BE2C (cell line): ENCODE measurements at regions not wholly inside any gene's neighbourhood (a gene's known extent, or its start where the extent isn't known, plus 50 kb on each side); places are given as distances from the start of the nearest gene placed in this dataset.

Experiments used
- DNase-seq: peaks from one replicate; pipeline ENCODE4 v3.0.0-alpha.2; 2020
- H3K27me3 ChIP-seq: fragments of 250-450 bp; sonication (Bioruptor Pico); 2 replicates; pipeline ENCODE4 v1.5.1; 2020; ENCODE audit warnings: mild to moderate bottlenecking
- H3K36me3 ChIP-seq: fragments of 250-450 bp; sonication (Bioruptor Pico); 2 replicates; pipeline ENCODE4 v1.5.1; 2020; ENCODE audit warnings: mild to moderate bottlenecking
- H3K4me1 ChIP-seq: fragments of 250-450 bp; sonication (Bioruptor Pico); 2 replicates; pipeline ENCODE4 v1.5.1; 2020
- H3K4me3 ChIP-seq: 2 replicates; pipeline ENCODE4 v1.5.1; 2011; ENCODE audit warnings: low read depth, low read length
- H3K9me3 ChIP-seq: fragments of 250-450 bp; sonication (Bioruptor Pico); 2 replicates; pipeline ENCODE4 v1.5.1; 2020
- CTCF ChIP-seq: IDR thresholded peaks from 2 replicates; pipeline ENCODE4 v1.5.1; 2012; ENCODE audit warnings: mild to moderate bottlenecking, low read depth, low read length

GRCh38 chr6:14252271-14252850 is 134.8 kb downstream of the CD83 start:
- no peak overlapping the region for H3K4me3 ChIP-seq
- TF ChIP-seq CTCF: no peak
- H3K4me1 ChIP-seq: no peaks in the 10 kb centered on the region
- H3K36me3 ChIP-seq: no peaks in the 10 kb centered on the region
- no peak for DNase-seq
- H3K27me3 ChIP-seq: no peaks in the 10 kb centered on the region
- no peaks in the 10 kb centered on the region for H3K9me3 ChIP-seq

- Histone ChIP-seq H3K36me3 (no peaks in the 10 kb centered on the region), H3K27me3 (no peaks in the 10 kb centered on the region), H3K4me1 (no peaks in the 10 kb centered on the region), H3K9me3 (no peaks in the 10 kb centered on the region), H3K4me3 (no peak overlapping the region)
- DNase-seq: no peak
- no peak for TF ChIP-seq CTCF
Observed at GRCh38 chr6:14254505-14254904, 136.9 kb downstream of the CD83 start.

GRCh38 chr6:14255916-14256315 is 138.3 kb downstream of the CD83 start:
- Histone ChIP-seq H3K4me3 (no peak overlapping the region), H3K9me3 (no peaks in the 10 kb centered on the region), H3K36me3 (no peaks in the 10 kb centered on the region), H3K27me3 (no peaks in the 10 kb centered on the region), H3K4me1 (no peaks in the 10 kb centered on the region)
- DNase-seq: no peak
- no peak for TF ChIP-seq CTCF

- Histone ChIP-seq H3K9me3 (no peaks in the 10 kb centered on the region), H3K4me3 (no peak overlapping the region), H3K4me1 (no peaks in the 10 kb centered on the region), H3K27me3 (no peaks in the 10 kb centered on the region), H3K36me3 (no peaks in the 10 kb centered on the region)
- no peak for DNase-seq
- TF ChIP-seq CTCF: no peak
Observed at GRCh38 chr6:14258117-14258516, 140.5 kb downstream of the CD83 start.

GRCh38 chr6:14258695-14259593 is 141.4 kb downstream of the CD83 start:
- Histone ChIP-seq H3K27me3 (no peaks in the 10 kb centered on the region), H3K4me3 (no peak overlapping the region), H3K9me3 (no peaks in the 10 kb centered on the region), H3K36me3 (no peaks in the 10 kb centered on the region), H3K4me1 (no peaks in the 10 kb centered on the region)
- TF ChIP-seq CTCF: no peak
- no peak for DNase-seq

- H3K27me3 ChIP-seq: no peaks in the 10 kb centered on the region
- H3K36me3 ChIP-seq: no peaks in the 10 kb centered on the region
- no peaks in the 10 kb centered on the region for H3K4me1 ChIP-seq
- no peak for TF ChIP-seq CTCF
- no peak for DNase-seq
- no peaks in the 10 kb centered on the region for H3K9me3 ChIP-seq
- no peak overlapping the region for H3K4me3 ChIP-seq
Observed at GRCh38 chr6:14259594-14260152, 142.1 kb downstream of the CD83 start.
